Aorta (tissue), 5 donors: ENCODE measurements at regions not wholly inside any gene's neighbourhood (a gene's known extent, or its start where the extent isn't known, plus 50 kb on each side); places are given as distances from the start of the nearest gene placed in this dataset.

Experiments
- ATAC-seq: fragments of 200-7000 bp; cut with Tn5 transposase; one replicate; pipeline ENCODE4 v1.9.1; 2022; ENCODE audit warnings: moderate library complexity; ENCODE audit not compliant: low FRiP score
- DNase-seq, 2 donors: peaks; one replicate each; pipeline ENCODE4 v3.0.0-alpha.2; 2020
- H3K27ac ChIP-seq, 2 donors: one replicate each; pipeline ENCODE4 v1.5.1; 2013; ENCODE audit warnings: low read length in 2 of 2, mild to moderate bottlenecking in 2 of 2, moderate library complexity in 2 of 2, control low read depth in 1 of 2, inconsistent platforms in 1 of 2, low read depth in 1 of 2
- H3K27me3 ChIP-seq, 2 donors: one replicate each; pipeline ENCODE4 v1.6.1; 2013; ENCODE audit warnings: control low read depth in 1 of 2, low read length in 1 of 2, mild to moderate bottlenecking in 1 of 2, moderate library complexity in 1 of 2; ENCODE audit not compliant: insufficient read depth in 2 of 2, control insufficient read depth in 1 of 2
- H3K36me3 ChIP-seq, 2 donors: one replicate each; pipeline ENCODE4 v1.6.1; 2013; ENCODE audit warnings: control low read depth in 1 of 2, low read length in 1 of 2, mild to moderate bottlenecking in 1 of 2; ENCODE audit not compliant: insufficient read depth in 2 of 2, control insufficient read depth in 1 of 2
- H3K4me1 ChIP-seq, 2 donors: one replicate each; pipeline ENCODE4 v1.6.1; 2013; ENCODE audit warnings: low read length in 2 of 2, control low read depth in 1 of 2, mild to moderate bottlenecking in 1 of 2, moderate library complexity in 1 of 2; ENCODE audit not compliant: insufficient read depth in 2 of 2, control insufficient read depth in 1 of 2
- H3K4me3 ChIP-seq, 2 donors: one replicate each; pipeline ENCODE4 v1.5.1; 2013; ENCODE audit warnings: low read length in 2 of 2, control low read depth in 1 of 2, mild to moderate bottlenecking in 1 of 2
- H3K9me3 ChIP-seq: one replicate; pipeline ENCODE4 v1.6.1; 2013; ENCODE audit warnings: mild to moderate bottlenecking, low read length; ENCODE audit not compliant: control insufficient read depth
- WGBS, 2 donors: extraction: QIAGEN DNeasy Blood & Tissue Kit; methylation state at CpG; one replicate each; pipeline ENCODE4 v1.1.7; 2013; 5-methylcytosine and 5-hydroxymethylcytosine counted together
- intact Hi-C, 2 donors: fragments of 100-400 bp; cut with DNase I; formaldehyde crosslinking; loops; one replicate each; pipeline versions ENCODE4 v1.14.2 to v1.15.0; 2022
- donor health status: healthy with polysubstance abuse.
- donor health status: Bipolar disorder and iron deficiency.
- donor health status: DM: no; HTN: no; CAD: no.
- donor health status: DM: no; HTN: no; CAD: no.
- donor health status: DM: yes; HTN: yes; CAD: no.

- WGBS, 2 donors = 52 to 55% methylated on average over 4 of the region's 4 CpGs
- Histone ChIP-seq H3K27ac (no peak overlapping the region), H3K36me3 (no peaks in the 10 kb centered on the region), H3K9me3 (no peaks in the 10 kb centered on the region), H3K27me3 (no peaks in the 10 kb centered on the region), H3K4me3 (no peak overlapping the region), H3K4me1 (no peaks in the 10 kb centered on the region)
- intact Hi-C loops = no loop called here
- no peak for DNase-seq
- no peak for ATAC-seq
Measured at GRCh38 chr1:58358346-58358745, 188.2 kb downstream of the OMA1 start.

DNA sequence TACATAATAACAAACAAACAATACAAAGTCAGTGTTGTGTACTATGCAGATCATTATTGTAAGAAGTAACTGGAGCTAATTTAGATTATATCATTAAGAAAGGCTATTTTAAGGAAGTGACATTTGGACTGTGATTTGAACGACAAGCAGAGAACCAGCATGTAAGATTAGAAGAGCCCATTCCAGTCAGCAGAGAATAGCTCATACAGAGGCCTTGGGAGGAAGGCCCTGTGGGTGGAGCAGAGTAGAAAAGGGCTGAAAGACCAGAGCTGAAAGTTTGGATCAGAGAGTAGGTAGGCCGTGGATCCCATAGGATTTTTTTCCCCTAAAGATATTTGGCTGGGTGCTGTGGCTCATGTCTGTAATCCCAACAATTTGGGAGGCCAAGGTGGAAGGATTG is 190.1 kb downstream of the OMA1 start:
- 59 to 71% methylated on average over 2 of the region's 2 CpGs for WGBS, 2 donors
- no peaks in the 10 kb centered on the region for H3K27me3 ChIP-seq
- intact Hi-C loops = no loop called here
- no peaks in the 10 kb centered on the region for H3K4me1 ChIP-seq
- no peak for DNase-seq
- no peaks in the 10 kb centered on the region for H3K9me3 ChIP-seq
- no peak overlapping the region for H3K27ac ChIP-seq
- no peak for ATAC-seq
- no peak overlapping the region for H3K4me3 ChIP-seq
- no peaks in the 10 kb centered on the region for H3K36me3 ChIP-seq

GRCh38 chr1:58353168-58353567 is 193.4 kb downstream of the OMA1 start:
- H3K36me3 ChIP-seq = no peaks in the 10 kb centered on the region
- WGBS, 2 donors = 68 to 81% methylated on average over 2 of the region's 2 CpGs
- DNase-seq (no peak), ATAC-seq (no peak)
- no peaks in the 10 kb centered on the region for H3K27me3 ChIP-seq
- no peak overlapping the region for H3K27ac ChIP-seq
- no peak overlapping the region for H3K4me3 ChIP-seq
- H3K4me1 ChIP-seq = no peaks in the 10 kb centered on the region
- H3K9me3 ChIP-seq = no peaks in the 10 kb centered on the region
- intact Hi-C loops = no loop called here

- intact Hi-C loops = no loop called here
- no peak for ATAC-seq
- Histone ChIP-seq H3K4me3 (no peak overlapping the region), H3K27ac (no peak overlapping the region), H3K27me3 (no peaks in the 10 kb centered on the region), H3K9me3 (no peaks in the 10 kb centered on the region), H3K36me3 (no peaks in the 10 kb centered on the region), H3K4me1 (no peaks in the 10 kb centered on the region)
- no peak for DNase-seq
- WGBS, 2 donors = 77 to 86% methylated on average over 6 of the region's 6 CpGs
Measured at GRCh38 chr1:58352476-58353092, 193.9 kb downstream of the OMA1 start.

DNA sequence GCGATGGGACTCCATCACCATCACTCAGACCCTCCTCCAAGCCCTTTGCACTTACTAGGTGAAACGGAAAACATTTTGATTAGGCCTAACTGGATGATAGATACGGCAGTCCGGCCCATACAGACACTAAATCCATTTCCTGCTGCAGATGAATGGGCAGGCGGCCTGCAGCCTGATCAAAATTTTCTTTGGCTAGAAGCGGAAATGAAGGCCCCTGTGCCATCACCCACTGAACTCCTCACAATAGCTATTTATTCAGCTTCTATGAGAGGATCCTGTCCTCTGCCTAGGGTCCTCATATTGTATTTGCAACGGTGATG is 200.5 kb downstream of the OMA1 start:
- no peak for ATAC-seq
- no peaks in the 10 kb centered on the region for H3K4me1 ChIP-seq
- intact Hi-C loops = no loop called here
- no peak overlapping the region for H3K27ac ChIP-seq
- no peak overlapping the region for H3K4me3 ChIP-seq
- no peak for DNase-seq
- WGBS, 2 donors = 49 to 53% methylated on average over 7 of the region's 7 CpGs
- no peaks in the 10 kb centered on the region for H3K36me3 ChIP-seq
- H3K9me3 ChIP-seq = no peaks in the 10 kb centered on the region
- H3K27me3 ChIP-seq = no peaks in the 10 kb centered on the region

DNA sequence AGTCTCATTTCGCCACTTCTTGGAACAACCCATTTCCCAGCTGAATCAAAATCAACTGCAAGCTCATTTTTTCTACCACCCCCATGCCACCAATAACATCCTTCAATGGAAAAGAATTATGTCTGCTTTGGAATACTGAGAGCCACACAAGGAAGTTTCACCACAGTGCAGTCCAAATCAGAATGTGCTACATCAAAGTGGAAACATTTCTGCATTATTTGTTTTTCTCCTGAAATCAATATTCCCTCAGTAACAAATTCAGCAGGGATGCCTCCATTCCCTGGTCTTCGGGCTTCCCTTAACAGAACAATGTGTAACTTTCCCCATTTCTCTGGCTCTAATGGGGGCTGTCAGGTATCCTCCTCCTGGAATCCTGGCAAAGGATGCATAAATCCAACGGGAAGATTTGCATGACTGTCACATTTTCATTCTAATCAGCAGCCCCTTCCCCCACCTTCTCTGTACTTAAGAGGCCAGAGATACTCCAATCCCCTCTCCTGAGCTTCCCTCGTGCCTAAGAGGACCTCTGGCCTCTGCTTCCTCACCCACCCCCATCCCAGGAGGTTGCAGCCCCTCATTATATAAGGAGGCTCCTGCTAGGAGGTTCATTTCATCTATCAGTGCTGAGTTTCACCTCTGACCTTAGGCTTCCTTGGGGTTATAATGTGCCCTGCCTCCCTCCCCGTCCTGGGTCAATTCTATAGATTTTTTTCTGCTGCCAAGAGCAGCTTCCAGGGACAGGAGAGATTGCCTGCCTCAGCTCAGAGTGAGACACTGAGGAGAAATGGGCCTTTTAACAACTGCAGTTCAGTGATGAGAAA is 201.1 kb downstream of the OMA1 start:
- DNase-seq = no peak
- Histone ChIP-seq H3K4me3 (no peak overlapping the region), H3K27ac (no peak overlapping the region), H3K27me3 (no peaks in the 10 kb centered on the region), H3K9me3 (no peaks in the 10 kb centered on the region), H3K4me1 (no peaks in the 10 kb centered on the region), H3K36me3 (no peaks in the 10 kb centered on the region)
- WGBS, 2 donors = 32 to 41% methylated on average over 5 of the region's 5 CpGs
- no peak for ATAC-seq
- intact Hi-C loops = no loop called here

GRCh38 chr1:58340185-58340584 is 206.3 kb downstream of the OMA1 start:
- no peak overlapping the region for H3K4me3 ChIP-seq
- intact Hi-C loops = no loop called here
- 48 to 55% methylated on average over 4 of the region's 4 CpGs for WGBS, 2 donors
- H3K9me3 ChIP-seq = no peaks in the 10 kb centered on the region
- H3K36me3 ChIP-seq = no peaks in the 10 kb centered on the region
- ATAC-seq (no peak), DNase-seq (no peak)
- H3K27me3 ChIP-seq = no peaks in the 10 kb centered on the region
- no peaks in the 10 kb centered on the region for H3K4me1 ChIP-seq
- no peak overlapping the region for H3K27ac ChIP-seq

GRCh38 chr1:58338081-58338480 is 208.4 kb downstream of the OMA1 start:
- intact Hi-C loops = no loop called here
- Histone ChIP-seq H3K4me3 (no peak overlapping the region), H3K36me3 (no peaks in the 10 kb centered on the region), H3K27me3 (no peaks in the 10 kb centered on the region), H3K4me1 (no peaks in the 10 kb centered on the region), H3K9me3 (no peaks in the 10 kb centered on the region), H3K27ac (no peak overlapping the region)
- ATAC-seq (no peak), DNase-seq (no peak)
- 54 to 72% methylated on average over 1 of the region's 1 CpG for WGBS, 2 donors

GRCh38 chr1:58333511-58333910 is 213.0 kb downstream of the OMA1 start:
- intact Hi-C loops = no loop called here
- H3K27me3 ChIP-seq = no peaks in the 10 kb centered on the region

More at GRCh38 chr1:58333511-58333910, 213.0 kb downstream of the OMA1 start:
- Histone ChIP-seq H3K36me3 (no peaks in the 10 kb centered on the region), H3K9me3 (no peaks in the 10 kb centered on the region), H3K27ac (no peak overlapping the region), H3K4me3 (no peak overlapping the region), H3K4me1 (no peaks in the 10 kb centered on the region)
- 87% methylated on average over 1 of the region's 1 CpG for WGBS, 2 donors
- DNase-seq (no peak), ATAC-seq (no peak)
